K562 (cell line): ENCODE measurements at regions not wholly inside any gene's neighbourhood (a gene's known extent, or its start where the extent isn't known, plus 50 kb on each side); places are given as distances from the start of the nearest gene placed in this dataset.

Experiments
- CTCF ChIP-seq, 3 experiments: IDR thresholded peaks in 2 of 3; conservative IDR thresholded peaks in 1 of 3; 2 replicates each; pipeline ENCODE4 v1.5.1; 2011 to 2012; ENCODE audit warnings: low read length in 3 of 3, mild to moderate bottlenecking in 3 of 3, control low read depth in 2 of 3, improper control_type of control experiment in 1 of 3, inconsistent platforms in 1 of 3, low read depth in 1 of 3, mixed read lengths in 1 of 3, moderate library complexity in 1 of 3; ENCODE audit not compliant: insufficient read depth in 2 of 3
- EZH2 ChIP-seq: IDR thresholded peaks from 2 replicates; pipeline ENCODE4 v1.6.1; 2012; ENCODE audit warnings: low read depth, mild to moderate bottlenecking, inconsistent platforms, low read length, borderline replicate concordance
- HIVEP1 ChIP-seq: fragments of 250-450 bp; sonication (Bioruptor Pico); IDR thresholded peaks from 2 replicates; pipeline ENCODE4 v1.4.0; 2020; ENCODE audit warnings: mild to moderate bottlenecking
- ZNF282 ChIP-seq: sonication (generic); formaldehyde crosslinking; IDR thresholded peaks from 2 replicates; pipeline ENCODE4 v1.8.1; 2023; ENCODE audit warnings: missing genetic modification reagents

GRCh38 chr16:62602790-62603189, 566.6 kb upstream of the CDH8 start:
- TF ChIP-seq CTCF (IDR thresholded peaks at IDR 0.05 in 2 of 3, conservative IDR thresholded peaks at IDR 0.05 in 1 of 3; ENCODE audit: insufficient read depth in 2 of 3, low read depth in 1 of 3, low read length in 3 of 3) (no peak), ZNF282 (CRISPR knock-in tag) (no peak), EZH2 (no peak), HIVEP1 (CRISPR knock-in tag) (no peak)
